SK-N-SH treated with all-trans-retinoic acid at 6 μM for 48 hours (cell line): ENCODE measurements at regions not wholly inside any gene's neighbourhood (a gene's known extent, or its start where the extent isn't known, plus 50 kb on each side); places are given as distances from the start of the nearest gene placed in this dataset.

ENCODE experiments used
- ARNTL ChIP-seq: fragments of 450-650 bp; formaldehyde crosslinking; IDR thresholded peaks from 2 replicates; pipeline ENCODE4 v1.5.0; 2020; ENCODE audit warnings: low read depth, mild to moderate bottlenecking, moderate library complexity, borderline replicate concordance
- CREB5 ChIP-seq: fragments of 250-450 bp; sonication (Bioruptor Pico); IDR thresholded peaks from 2 replicates; pipeline ENCODE4 v1.5.1; 2020; ENCODE audit warnings: low read depth, mild to moderate bottlenecking, moderate library complexity
- CSDC2 ChIP-seq: fragments of 250-450 bp; sonication (Bioruptor Pico); IDR thresholded peaks from 2 replicates; pipeline ENCODE4 v1.5.0; 2020; ENCODE audit warnings: mild to moderate bottlenecking, moderate library complexity
- CSRNP3 ChIP-seq: fragments of 250-450 bp; sonication (Bioruptor Pico); IDR thresholded peaks from 2 replicates; pipeline ENCODE4 v1.5.1; 2021; ENCODE audit warnings: mild to moderate bottlenecking, moderate library complexity
- ESRRG ChIP-seq: fragments of 250-450 bp; sonication (Bioruptor Pico); IDR thresholded peaks from 2 replicates; pipeline ENCODE4 v1.6.1; 2021; ENCODE audit warnings: mild to moderate bottlenecking
- ISL1 ChIP-seq: fragments of 250-450 bp; sonication (Bioruptor Pico); IDR thresholded peaks from 2 replicates; pipeline ENCODE4 v2.1.2; 2022; ENCODE audit warnings: mild to moderate bottlenecking, moderate library complexity
- OSR1 ChIP-seq: fragments of 250-450 bp; sonication (Bioruptor Pico); IDR thresholded peaks from 2 replicates; pipeline ENCODE4 v1.8.0; 2022; ENCODE audit warnings: moderate library complexity, mild to moderate bottlenecking, inconsistent platforms
- RARB ChIP-seq: fragments of 250-450 bp; sonication (Bioruptor Pico); IDR thresholded peaks from 2 replicates; pipeline ENCODE4 v1.8.0; 2021; ENCODE audit warnings: mild to moderate bottlenecking, moderate library complexity
- TCF4 ChIP-seq: fragments of 250-450 bp; sonication (Bioruptor Pico); IDR thresholded peaks from 2 replicates; pipeline ENCODE4 v1.8.0; 2021; ENCODE audit warnings: mild to moderate bottlenecking, moderate library complexity, borderline replicate concordance
- TSHZ2 ChIP-seq: fragments of 250-450 bp; sonication (Bioruptor Pico); IDR thresholded peaks from 2 replicates; pipeline ENCODE4 v1.5.0; 2020; ENCODE audit warnings: mild to moderate bottlenecking, moderate library complexity
- ZFP3 ChIP-seq: fragments of 250-450 bp; sonication (Bioruptor Pico); IDR thresholded peaks from 2 replicates; pipeline ENCODE4 v1.5.0; 2020; ENCODE audit warnings: mild to moderate bottlenecking, moderate library complexity
- ZFP30 ChIP-seq: fragments of 450-650 bp; formaldehyde crosslinking; IDR thresholded peaks from 2 replicates; pipeline ENCODE4 v1.5.0; 2022; ENCODE audit warnings: mild to moderate bottlenecking, moderate library complexity
- ZNF70 ChIP-seq: fragments of 450-650 bp; formaldehyde crosslinking; IDR thresholded peaks from 2 replicates; pipeline ENCODE4 v1.5.0; 2020; ENCODE audit warnings: mild to moderate bottlenecking, moderate library complexity
- TF ChIP-seq, protein P1 (sequence below): fragments of 250-450 bp; sonication (Bioruptor Pico); IDR thresholded peaks from 2 replicates; pipeline ENCODE4 v1.8.0; 2021; ENCODE audit warnings: low read depth, mild to moderate bottlenecking, moderate library complexity, borderline replicate concordance

DNA sequence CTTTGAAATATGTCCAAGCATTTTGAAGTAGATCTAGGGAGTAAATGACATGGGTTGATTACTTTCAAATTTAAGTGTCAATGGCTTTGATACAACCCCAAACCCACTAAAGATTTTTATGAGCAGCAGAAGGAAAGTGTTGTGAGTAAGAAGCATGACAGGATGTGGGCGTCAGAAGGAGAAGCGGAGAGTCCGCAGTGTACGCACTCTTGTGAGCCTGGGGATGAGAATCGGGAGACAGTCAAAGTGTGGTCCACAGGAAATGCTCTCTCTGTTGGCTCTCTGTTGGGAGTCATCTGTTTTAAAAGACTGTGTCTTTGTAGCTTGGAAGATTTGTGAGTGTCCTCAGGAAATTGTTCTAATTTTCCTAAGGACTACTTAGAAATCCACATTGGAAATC is 629.8 kb upstream of the ADARB2 start:
- no peak for TF ChIP-seq OSR1 (CRISPR knock-in tag)
- TF ChIP-seq ZFP30 (CRISPR knock-in tag): no peak
- no peak for TF ChIP-seq CREB5
- TF ChIP-seq, protein P1, sequence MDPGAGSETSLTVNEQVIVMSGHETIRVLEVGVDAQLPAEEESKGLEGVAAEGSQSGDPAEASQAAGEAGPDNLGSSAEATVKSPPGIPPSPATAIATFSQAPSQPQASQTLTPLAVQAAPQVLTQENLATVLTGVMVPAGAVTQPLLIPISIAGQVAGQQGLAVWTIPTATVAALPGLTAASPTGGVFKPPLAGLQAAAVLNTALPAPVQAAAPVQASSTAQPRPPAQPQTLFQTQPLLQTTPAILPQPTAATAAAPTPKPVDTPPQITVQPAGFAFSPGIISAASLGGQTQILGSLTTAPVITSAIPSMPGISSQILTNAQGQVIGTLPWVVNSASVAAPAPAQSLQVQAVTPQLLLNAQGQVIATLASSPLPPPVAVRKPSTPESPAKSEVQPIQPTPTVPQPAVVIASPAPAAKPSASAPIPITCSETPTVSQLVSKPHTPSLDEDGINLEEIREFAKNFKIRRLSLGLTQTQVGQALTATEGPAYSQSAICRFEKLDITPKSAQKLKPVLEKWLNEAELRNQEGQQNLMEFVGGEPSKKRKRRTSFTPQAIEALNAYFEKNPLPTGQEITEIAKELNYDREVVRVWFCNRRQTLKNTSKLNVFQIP (CRISPR knock-in tag): no peak
- no peak for TF ChIP-seq ESRRG (CRISPR knock-in tag)
- TF ChIP-seq ISL1 (CRISPR knock-in tag): no peak
- TF ChIP-seq CSDC2 (CRISPR knock-in tag): no peak
- no peak for TF ChIP-seq ZFP3
- no peak for TF ChIP-seq RARB (CRISPR knock-in tag)
- no peak for TF ChIP-seq CSRNP3 (CRISPR knock-in tag)
- TF ChIP-seq TSHZ2 (CRISPR knock-in tag): no peak
- TF ChIP-seq ZNF70 (CRISPR knock-in tag): no peak
- TF ChIP-seq ARNTL (CRISPR knock-in tag): no peak
- no peak for TF ChIP-seq TCF4 (CRISPR knock-in tag)
